ENCODE measurements at regions not wholly inside any gene's neighbourhood (a gene's known extent, or its start where the extent isn't known, plus 50 kb on each side); places are given as distances from the start of the nearest gene placed in this dataset.

GRCh38 chr1:188394677-188395076 lies 1565.9 kb downstream of the PLA2G4A start:
- Histone ChIP-seq H3K9me3 (peaks cover 0 to 23% (median 8%) of the 10 kb centered on the region in 8 donors), H3K4me3 (no peak overlapping the region), H3K36me3 (no peaks in the 10 kb centered on the region), H3K27ac (no peak overlapping the region), H3K4me1 (no peaks in the 10 kb centered on the region), H3K27me3 (replicated peaks in 1 of 7) (no peaks in the 10 kb centered on the region)
- WGBS, 5 donors: 88 to 97% (median 94%) methylated on average over 1 of the region's 1 CpG
- DNase-seq: no peak
- TF ChIP-seq POLR2A (IDR thresholded peaks at IDR 0.05) (no peak), POLR2AphosphoS5 (IDR thresholded peaks at IDR 0.05) (no peak), CTCF (IDR thresholded peaks at IDR 0.05 in 8 of 11, conservative IDR thresholded peaks at IDR 0.05 in 3 of 11) (no peak)
- intact Hi-C loops (cut with DNase I; ENCODE audit: low total_unique reads): no loop called here

GRCh38 chr1:188397521-188397920 lies 1568.8 kb downstream of the PLA2G4A start:
- Histone ChIP-seq H3K4me1 (no peaks in the 10 kb centered on the region), H3K36me3 (no peaks in the 10 kb centered on the region), H3K27me3 (replicated peaks in 1 of 7) (no peaks in the 10 kb centered on the region), H3K9me3 (peaks cover 0 to 39% (median 10%) of the 10 kb centered on the region in 8 donors), H3K4me3 (no peak overlapping the region), H3K27ac (no peak overlapping the region)
- intact Hi-C loops (cut with DNase I; ENCODE audit: low total_unique reads): no loop called here
- DNase-seq: no peak
- TF ChIP-seq POLR2AphosphoS5 (IDR thresholded peaks at IDR 0.05) (no peak), CTCF (IDR thresholded peaks at IDR 0.05 in 8 of 11, conservative IDR thresholded peaks at IDR 0.05 in 3 of 11) (no peak), POLR2A (IDR thresholded peaks at IDR 0.05) (no peak)
- WGBS, 5 donors: 78 to 90% (median 84%) methylated on average over 2 of the region's 2 CpGs

GRCh38 chr1:188402986-188403385 lies 1574.2 kb downstream of the PLA2G4A start:
- no peak overlapping the region for H3K4me3 ChIP-seq
- no peaks in the 10 kb centered on the region for H3K27me3 ChIP-seq (replicated peaks in 1 of 7)
- DNase-seq: no peak
- H3K9me3 ChIP-seq: peaks cover 0 to 25% (median 8%) of the 10 kb centered on the region in 8 donors
- no peaks in the 10 kb centered on the region for H3K4me1 ChIP-seq
- WGBS, 5 donors: 55 to 74% (median 67%) methylated on average over 3 of the region's 3 CpGs
- no peak overlapping the region for H3K27ac ChIP-seq
- TF ChIP-seq CTCF (IDR thresholded peaks at IDR 0.05 in 8 of 11, conservative IDR thresholded peaks at IDR 0.05 in 3 of 11): no peak
- TF ChIP-seq POLR2A (IDR thresholded peaks at IDR 0.05): no peak
- no peak for TF ChIP-seq POLR2AphosphoS5 (IDR thresholded peaks at IDR 0.05)
- intact Hi-C loops (cut with DNase I; ENCODE audit: low total_unique reads): no loop called here
- no peaks in the 10 kb centered on the region for H3K36me3 ChIP-seq

GRCh38 chr1:188406636-188407035 lies 1577.9 kb downstream of the PLA2G4A start:
- 72 to 82% (median 76%) methylated on average over 2 of the region's 2 CpGs for WGBS, 5 donors

GRCh38 chr1:188420177-188420576 lies 1591.4 kb downstream of the PLA2G4A start:
- H3K27ac ChIP-seq: no peak overlapping the region
- TF ChIP-seq POLR2AphosphoS5 (IDR thresholded peaks at IDR 0.05): no peak
- TF ChIP-seq CTCF (IDR thresholded peaks at IDR 0.05 in 8 of 11, conservative IDR thresholded peaks at IDR 0.05 in 3 of 11): no peak
- no peak for TF ChIP-seq POLR2A (IDR thresholded peaks at IDR 0.05)
- no peaks in the 10 kb centered on the region for H3K27me3 ChIP-seq (replicated peaks in 1 of 7)
- WGBS, 5 donors: 43 to 75% (median 71%) methylated on average over 1 of the region's 1 CpG
- H3K9me3 ChIP-seq: peaks cover 0 to 5% (median 0%) of the 10 kb centered on the region in 8 donors
- no peak for DNase-seq
- no peak overlapping the region for H3K4me3 ChIP-seq
- intact Hi-C loops (cut with DNase I; ENCODE audit: low total_unique reads): no loop called here
- no peaks in the 10 kb centered on the region for H3K4me1 ChIP-seq
- H3K36me3 ChIP-seq: no peaks in the 10 kb centered on the region

More at GRCh38 chr1:188406636-188407035, 1577.9 kb downstream of the PLA2G4A start:
- intact Hi-C loops (cut with DNase I; ENCODE audit: low total_unique reads): no loop called here
- Histone ChIP-seq H3K27me3 (replicated peaks in 1 of 7) (no peaks in the 10 kb centered on the region), H3K36me3 (no peaks in the 10 kb centered on the region), H3K27ac (no peak overlapping the region), H3K4me3 (no peak overlapping the region), H3K4me1 (no peaks in the 10 kb centered on the region), H3K9me3 (peaks cover 0 to 9% (median 0%) of the 10 kb centered on the region in 8 donors)
- no peak for TF ChIP-seq POLR2AphosphoS5 (IDR thresholded peaks at IDR 0.05)
- no peak for DNase-seq
